H9 (cell line): ENCODE measurements at regions not wholly inside any gene's neighbourhood (a gene's known extent, or its start where the extent isn't known, plus 50 kb on each side); places are given as distances from the start of the nearest gene placed in this dataset.

Source experiments
- DNase-seq: peaks from one replicate; pipeline ENCODE4 v3.0.0-alpha.2; 2017
- H2AFZ ChIP-seq: one replicate; pipeline ENCODE4 v1.6.1; 2013; ENCODE audit warnings: mild to moderate bottlenecking, low read length, control low read depth, moderate library complexity
- H2AK5ac ChIP-seq: 2 replicates; pipeline ENCODE4 v1.6.1; 2013; ENCODE audit warnings: low read length, control low read depth, mixed read lengths; ENCODE audit not compliant: insufficient read length
- H2BK120ac ChIP-seq: one replicate; pipeline ENCODE4 v1.6.1; 2013; ENCODE audit warnings: low read depth, mild to moderate bottlenecking, low read length, control low read depth, inconsistent platforms; ENCODE audit not compliant: poor library complexity, severe bottlenecking
- H2BK12ac ChIP-seq: 2 replicates; pipeline ENCODE4 v1.6.1; 2013; ENCODE audit warnings: low read length, control low read depth, mixed read lengths, low read depth; ENCODE audit not compliant: insufficient read length
- H2BK15ac ChIP-seq: 2 replicates; pipeline ENCODE4 v1.6.1; 2013; ENCODE audit warnings: low read depth, low read length, control low read depth
- H2BK20ac ChIP-seq: one replicate; pipeline ENCODE4 v1.6.1; 2013; ENCODE audit warnings: low read depth, mild to moderate bottlenecking, low read length, control low read depth, inconsistent platforms; ENCODE audit not compliant: poor library complexity, severe bottlenecking
- H2BK5ac ChIP-seq: 2 replicates; pipeline ENCODE4 v1.6.1; 2013; ENCODE audit warnings: low read length, control low read depth, mixed read lengths; ENCODE audit not compliant: insufficient read length
- H3K14ac ChIP-seq: 2 replicates; pipeline ENCODE4 v1.6.1; 2013; ENCODE audit warnings: low read length, control low read depth; ENCODE audit not compliant: insufficient read depth
- H3K18ac ChIP-seq: 2 replicates; pipeline ENCODE4 v1.6.1; 2013; ENCODE audit warnings: low read depth, mild to moderate bottlenecking, mixed read lengths, low read length, control low read depth; ENCODE audit not compliant: insufficient read length
- H3K23ac ChIP-seq: 2 replicates; pipeline ENCODE4 v1.6.1; 2013; ENCODE audit warnings: low read length, control low read depth, mixed read lengths, low read depth; ENCODE audit not compliant: insufficient read length
- H3K23me2 ChIP-seq: 2 replicates; pipeline ENCODE4 v1.6.1; 2013; ENCODE audit warnings: low read depth, mild to moderate bottlenecking, mixed read lengths, low read length, control low read depth; ENCODE audit not compliant: insufficient read length, poor library complexity, severe bottlenecking
- H3K27ac ChIP-seq: 2 replicates; pipeline ENCODE4 v1.5.1; 2013; ENCODE audit warnings: low read length, control low read depth, mixed read lengths, low read depth; ENCODE audit not compliant: insufficient read length
- H3K27me3 ChIP-seq: 2 replicates; pipeline ENCODE4 v1.6.1; 2013; ENCODE audit warnings: low read length, control low read depth, inconsistent platforms; ENCODE audit not compliant: insufficient read depth
- H3K4ac ChIP-seq: 2 replicates; pipeline ENCODE4 v1.6.1; 2013; ENCODE audit warnings: low read depth, mild to moderate bottlenecking, control low read depth, inconsistent platforms, low read length, moderate library complexity
- H3K4me1 ChIP-seq: 2 replicates; pipeline ENCODE4 v1.6.1; 2013; ENCODE audit warnings: low read length, control low read depth, inconsistent platforms; ENCODE audit not compliant: insufficient read depth
- H3K4me2 ChIP-seq: 2 replicates; pipeline ENCODE4 v1.6.1; 2013; ENCODE audit warnings: low read length, control low read depth, mixed read lengths; ENCODE audit not compliant: insufficient read length, insufficient read depth
- H3K56ac ChIP-seq: 2 replicates; pipeline ENCODE4 v1.6.1; 2013; ENCODE audit warnings: low read depth, mild to moderate bottlenecking, mixed read lengths, low read length, control low read depth; ENCODE audit not compliant: insufficient read length
- H3K79me1 ChIP-seq: 2 replicates; pipeline ENCODE4 v1.6.1; 2013; ENCODE audit warnings: low read depth, mild to moderate bottlenecking, moderate library complexity, low read length, control low read depth, inconsistent platforms; ENCODE audit not compliant: insufficient read depth, poor library complexity, severe bottlenecking
- H3K79me2 ChIP-seq: 2 replicates; pipeline ENCODE4 v1.6.1; 2013; ENCODE audit warnings: low read length, control low read depth, inconsistent platforms; ENCODE audit not compliant: insufficient read depth
- H3K9ac ChIP-seq: 2 replicates; pipeline ENCODE4 v1.6.1; 2013; ENCODE audit warnings: low read length, control low read depth, mixed read lengths; ENCODE audit not compliant: insufficient read length; ENCODE audit errors: extremely low read depth
- H3K9me3 ChIP-seq: one replicate; pipeline ENCODE4 v1.6.1; 2013; ENCODE audit warnings: low read depth, low read length, inconsistent platforms; ENCODE audit not compliant: control insufficient read depth
- H3T11ph ChIP-seq: one replicate; pipeline ENCODE4 v1.6.1; 2013; ENCODE audit warnings: mild to moderate bottlenecking, low read length, control low read depth, inconsistent platforms
- H4K20me1 ChIP-seq: one replicate; pipeline ENCODE4 v1.6.1; 2013; ENCODE audit not compliant: control insufficient read depth, insufficient read length, insufficient read depth
- H4K5ac ChIP-seq: 2 replicates; pipeline ENCODE4 v1.6.1; 2013; ENCODE audit warnings: low read depth, mild to moderate bottlenecking, mixed read lengths, low read length, control low read depth; ENCODE audit not compliant: insufficient read length
- H4K8ac ChIP-seq: replicated peaks from 2 replicates; pipeline ENCODE4 v1.6.1; 2013; ENCODE audit warnings: low read length, control low read depth, mixed read lengths, low read depth; ENCODE audit not compliant: insufficient read length
- H4K91ac ChIP-seq: 2 replicates; pipeline ENCODE4 v1.6.1; 2013; ENCODE audit warnings: low read depth, mild to moderate bottlenecking, moderate library complexity, mixed read lengths, low read length, control low read depth; ENCODE audit not compliant: insufficient read length
- H3K27ac Mint-ChIP-seq, 3 experiments: 2 replicates in 2 of 3; 3 replicates in 1 of 3; pipeline ENCODE4 v1.8.0; 2020 to 2021; ENCODE audit warnings: mixed read lengths in 3 of 3, mild to moderate bottlenecking in 1 of 3, moderate library complexity in 1 of 3
- H3K27me3 Mint-ChIP-seq: 2 replicates; pipeline ENCODE4 v1.8.0; 2021; ENCODE audit warnings: low read depth, mild to moderate bottlenecking, moderate library complexity, mixed read lengths
- H3K36me3 Mint-ChIP-seq, 3 experiments: 2 replicates in 2 of 3; 3 replicates in 1 of 3; pipeline ENCODE4 v1.8.0; 2020 to 2021; ENCODE audit warnings: low read depth in 3 of 3, mixed read lengths in 3 of 3; ENCODE audit not compliant: insufficient read depth in 1 of 3
- H3K4me1 Mint-ChIP-seq, 2 experiments: 2 replicates each; pipeline ENCODE4 v1.8.0; 2020; ENCODE audit warnings: mixed read lengths in 2 of 2
- H3K4me3 Mint-ChIP-seq, 2 experiments: 2 replicates in 1 of 2; 3 replicates in 1 of 2; pipeline ENCODE4 v1.8.0; 2020 to 2021; ENCODE audit warnings: mild to moderate bottlenecking in 2 of 2, mixed read lengths in 2 of 2, moderate library complexity in 1 of 2
- H3K9me3 Mint-ChIP-seq, 2 experiments: 2 replicates in 1 of 2; 3 replicates in 1 of 2; pipeline ENCODE4 v1.8.0; 2020; ENCODE audit warnings: mild to moderate bottlenecking in 2 of 2, mixed read lengths in 2 of 2, moderate library complexity in 1 of 2
- WGBS: extraction: QIAGEN DNeasy Blood & Tissue Kit; methylation state at CpG from one replicate; pipeline ENCODE4 v1.1.7; 2013; ENCODE audit warnings: missing lambda C conversion rate, low lambda C conversion rate, mixed read lengths; ENCODE audit not compliant: insufficient read length; ENCODE audit errors: extremely low coverage; 5-methylcytosine and 5-hydroxymethylcytosine counted together
- TF ChIP-seq, protein P1 (sequence below): fragments of 200-600 bp; sonication (generic); conservative IDR thresholded peaks from 3 replicates; pipeline ENCODE4 v1.8.0; 2021; ENCODE audit warnings: antibody characterized with exemption, mild to moderate bottlenecking

DNA sequence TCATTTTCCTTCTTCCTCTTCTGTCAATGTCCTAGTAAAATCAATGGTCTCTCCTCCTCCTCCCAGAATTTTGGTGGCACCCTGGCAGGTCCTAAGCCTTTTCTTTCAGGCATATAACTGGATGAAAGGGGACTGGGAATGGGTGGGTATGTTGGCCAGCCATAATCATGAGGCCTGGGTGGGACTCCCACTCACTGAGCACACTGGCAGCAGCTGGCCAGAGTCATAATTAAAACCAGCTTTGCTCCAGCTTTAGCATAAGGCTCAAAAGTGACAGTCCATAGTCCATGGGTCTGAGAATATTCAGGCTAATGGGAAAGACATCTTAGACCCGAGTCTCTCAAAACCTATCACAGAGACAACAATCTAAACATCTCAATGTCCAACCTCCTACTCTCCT is 190.0 kb upstream of the BTBD3 start:
- H2BK5ac ChIP-seq, result no peak overlapping the region
- peaks cover 0 to 8% (median 2%) of the 10 kb centered on the region in 3 experiments; a peak in 2 of 7 replicates for H3K36me3 Mint-ChIP-seq
- H2BK15ac ChIP-seq, result no peak overlapping the region
- H3K4me1 Mint-ChIP-seq, result no peaks in the 10 kb centered on the region
- H3K9me3 ChIP-seq, result no peaks in the 10 kb centered on the region
- no peak overlapping the region for H2BK120ac ChIP-seq
- H3K23me2 ChIP-seq, result no peaks in the 10 kb centered on the region
- no peak overlapping the region for H4K91ac ChIP-seq
- no peak overlapping the region for H4K8ac ChIP-seq
- H3K23ac ChIP-seq, result no peak overlapping the region
- no peak overlapping the region for H3K4ac ChIP-seq
- H3K56ac ChIP-seq, result no peak overlapping the region
- H3K79me1 ChIP-seq, result no peaks in the 10 kb centered on the region
- H3K9me3 Mint-ChIP-seq, result peaks cover 4 to 13% of the 10 kb centered on the region in 2 experiments; a peak in 4 of 5 replicates
- no CpG with 5 or more reads among the region's 1 CpG for WGBS
- no peak overlapping the region for H4K5ac ChIP-seq
- no peak overlapping the region for H3K9ac ChIP-seq
- H4K20me1 ChIP-seq, result no peaks in the 10 kb centered on the region
- H3K4me1 ChIP-seq, result no peaks in the 10 kb centered on the region
- H2AK5ac ChIP-seq, result no peak overlapping the region
- H3K14ac ChIP-seq, result no peak overlapping the region
- H3K18ac ChIP-seq, result no peak overlapping the region
- H3T11ph ChIP-seq, result no peak overlapping the region
- H3K4me3 Mint-ChIP-seq, result no peak overlapping the region
- TF ChIP-seq, protein P1, sequence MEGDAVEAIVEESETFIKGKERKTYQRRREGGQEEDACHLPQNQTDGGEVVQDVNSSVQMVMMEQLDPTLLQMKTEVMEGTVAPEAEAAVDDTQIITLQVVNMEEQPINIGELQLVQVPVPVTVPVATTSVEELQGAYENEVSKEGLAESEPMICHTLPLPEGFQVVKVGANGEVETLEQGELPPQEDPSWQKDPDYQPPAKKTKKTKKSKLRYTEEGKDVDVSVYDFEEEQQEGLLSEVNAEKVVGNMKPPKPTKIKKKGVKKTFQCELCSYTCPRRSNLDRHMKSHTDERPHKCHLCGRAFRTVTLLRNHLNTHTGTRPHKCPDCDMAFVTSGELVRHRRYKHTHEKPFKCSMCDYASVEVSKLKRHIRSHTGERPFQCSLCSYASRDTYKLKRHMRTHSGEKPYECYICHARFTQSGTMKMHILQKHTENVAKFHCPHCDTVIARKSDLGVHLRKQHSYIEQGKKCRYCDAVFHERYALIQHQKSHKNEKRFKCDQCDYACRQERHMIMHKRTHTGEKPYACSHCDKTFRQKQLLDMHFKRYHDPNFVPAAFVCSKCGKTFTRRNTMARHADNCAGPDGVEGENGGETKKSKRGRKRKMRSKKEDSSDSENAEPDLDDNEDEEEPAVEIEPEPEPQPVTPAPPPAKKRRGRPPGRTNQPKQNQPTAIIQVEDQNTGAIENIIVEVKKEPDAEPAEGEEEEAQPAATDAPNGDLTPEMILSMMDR, result no peak
- H3K4me2 ChIP-seq, result no peak overlapping the region
- no peak overlapping the region for H2BK20ac ChIP-seq
- no peak for DNase-seq
- no peaks in the 10 kb centered on the region for H3K27me3 Mint-ChIP-seq
- no peaks in the 10 kb centered on the region for H3K79me2 ChIP-seq
- no peak overlapping the region for H3K27ac Mint-ChIP-seq
- H2AFZ ChIP-seq, result no peak overlapping the region
- no peaks in the 10 kb centered on the region for H3K27me3 ChIP-seq
- H2BK12ac ChIP-seq, result no peak overlapping the region
- no peak overlapping the region for H3K27ac ChIP-seq
